Spleen (tissue), 7 donors: ENCODE measurements at regions not wholly inside any gene's neighbourhood (a gene's known extent, or its start where the extent isn't known, plus 50 kb on each side); places are given as distances from the start of the nearest gene placed in this dataset.

Experiments used
- POLR2A ChIP-seq, 3 donors: fragments of 450-650 bp; IDR thresholded peaks; one replicate each; pipeline ENCODE4 v1.5.1; 2017; ENCODE audit warnings: antibody characterized with exemption in 3 of 3, mild to moderate bottlenecking in 1 of 3
- POLR2AphosphoS5 ChIP-seq, 3 donors: sonication (generic); formaldehyde crosslinking; IDR thresholded peaks; one replicate each; pipeline ENCODE4 v1.5.1; 2017; ENCODE audit warnings: antibody characterized with exemption in 3 of 3
- TF ChIP-seq, protein P1 (sequence below), 11 experiments: fragments of 200-600 bp in 7 of 11; fragments of 450-650 bp in 4 of 11; sonication (generic) in 4 of 11; IDR thresholded peaks in 8 of 11; conservative IDR thresholded peaks in 3 of 11; 1 replicate in 7 of 11; 2 replicates in 4 of 11; pipeline versions ENCODE4 v1.4.0 to v1.8.0; 2016 to 2021; ENCODE audit warnings: antibody characterized with exemption in 11 of 11, inconsistent platforms in 4 of 11, mild to moderate bottlenecking in 1 of 11
- donor health status: DM: no; HTN: no; CAD: no; lungs with moderate emphysema.
- donor health status: DM: no; HTN: no; CAD: no.
- donor health status: DM: no; HTN: no; CAD: no.

DNA sequence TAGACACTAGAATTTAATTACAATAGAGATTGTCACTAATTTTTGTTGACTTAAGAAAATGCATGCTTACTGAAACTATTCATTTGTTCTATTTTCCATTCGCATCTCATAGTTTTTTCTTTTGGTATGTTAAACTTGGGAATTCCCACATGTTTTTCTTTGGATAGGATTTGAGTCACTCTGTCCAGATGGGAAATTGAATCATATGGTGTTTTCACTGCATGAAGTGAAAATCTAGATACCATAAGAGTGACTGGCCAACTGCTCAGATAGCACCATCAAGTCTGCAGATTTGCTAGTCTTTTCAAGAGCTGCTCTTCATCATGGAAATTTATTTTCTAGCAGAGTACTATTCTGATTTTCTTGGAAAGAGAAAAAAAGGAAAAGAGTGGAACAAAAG, 172.6 kb downstream of the FAM47B start:
- TF ChIP-seq, protein P1, sequence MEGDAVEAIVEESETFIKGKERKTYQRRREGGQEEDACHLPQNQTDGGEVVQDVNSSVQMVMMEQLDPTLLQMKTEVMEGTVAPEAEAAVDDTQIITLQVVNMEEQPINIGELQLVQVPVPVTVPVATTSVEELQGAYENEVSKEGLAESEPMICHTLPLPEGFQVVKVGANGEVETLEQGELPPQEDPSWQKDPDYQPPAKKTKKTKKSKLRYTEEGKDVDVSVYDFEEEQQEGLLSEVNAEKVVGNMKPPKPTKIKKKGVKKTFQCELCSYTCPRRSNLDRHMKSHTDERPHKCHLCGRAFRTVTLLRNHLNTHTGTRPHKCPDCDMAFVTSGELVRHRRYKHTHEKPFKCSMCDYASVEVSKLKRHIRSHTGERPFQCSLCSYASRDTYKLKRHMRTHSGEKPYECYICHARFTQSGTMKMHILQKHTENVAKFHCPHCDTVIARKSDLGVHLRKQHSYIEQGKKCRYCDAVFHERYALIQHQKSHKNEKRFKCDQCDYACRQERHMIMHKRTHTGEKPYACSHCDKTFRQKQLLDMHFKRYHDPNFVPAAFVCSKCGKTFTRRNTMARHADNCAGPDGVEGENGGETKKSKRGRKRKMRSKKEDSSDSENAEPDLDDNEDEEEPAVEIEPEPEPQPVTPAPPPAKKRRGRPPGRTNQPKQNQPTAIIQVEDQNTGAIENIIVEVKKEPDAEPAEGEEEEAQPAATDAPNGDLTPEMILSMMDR (IDR thresholded peaks at IDR 0.05 in 8 of 11, conservative IDR thresholded peaks at IDR 0.05 in 3 of 11): no peak
- TF ChIP-seq POLR2A (IDR thresholded peaks at IDR 0.05) (no peak), POLR2AphosphoS5 (IDR thresholded peaks at IDR 0.05) (no peak)
